Aorta (tissue), 5 donors: ENCODE measurements at regions not wholly inside any gene's neighbourhood (a gene's known extent, or its start where the extent isn't known, plus 50 kb on each side); places are given as distances from the start of the nearest gene placed in this dataset.
"Not testable (repeated sequence)": the region's sequence is repeated elsewhere in the genome, so short reads cannot be mapped to it uniquely, and the experiment has no call there.

Source experiments
- ATAC-seq: fragments of 200-7000 bp; cut with Tn5 transposase; one replicate; pipeline ENCODE4 v1.9.1; 2022; ENCODE audit warnings: moderate library complexity; ENCODE audit not compliant: low FRiP score
- DNase-seq, 2 donors: peaks; one replicate each; pipeline ENCODE4 v3.0.0-alpha.2; 2020
- H3K27ac ChIP-seq, 2 donors: one replicate each; pipeline ENCODE4 v1.5.1; 2013; ENCODE audit warnings: low read length in 2 of 2, mild to moderate bottlenecking in 2 of 2, moderate library complexity in 2 of 2, control low read depth in 1 of 2, inconsistent platforms in 1 of 2, low read depth in 1 of 2
- H3K27me3 ChIP-seq, 2 donors: one replicate each; pipeline ENCODE4 v1.6.1; 2013; ENCODE audit warnings: control low read depth in 1 of 2, low read length in 1 of 2, mild to moderate bottlenecking in 1 of 2, moderate library complexity in 1 of 2; ENCODE audit not compliant: insufficient read depth in 2 of 2, control insufficient read depth in 1 of 2
- H3K36me3 ChIP-seq, 2 donors: one replicate each; pipeline ENCODE4 v1.6.1; 2013; ENCODE audit warnings: control low read depth in 1 of 2, low read length in 1 of 2, mild to moderate bottlenecking in 1 of 2; ENCODE audit not compliant: insufficient read depth in 2 of 2, control insufficient read depth in 1 of 2
- H3K4me1 ChIP-seq, 2 donors: one replicate each; pipeline ENCODE4 v1.6.1; 2013; ENCODE audit warnings: low read length in 2 of 2, control low read depth in 1 of 2, mild to moderate bottlenecking in 1 of 2, moderate library complexity in 1 of 2; ENCODE audit not compliant: insufficient read depth in 2 of 2, control insufficient read depth in 1 of 2
- H3K4me3 ChIP-seq, 2 donors: one replicate each; pipeline ENCODE4 v1.5.1; 2013; ENCODE audit warnings: low read length in 2 of 2, control low read depth in 1 of 2, mild to moderate bottlenecking in 1 of 2
- H3K9me3 ChIP-seq: one replicate; pipeline ENCODE4 v1.6.1; 2013; ENCODE audit warnings: mild to moderate bottlenecking, low read length; ENCODE audit not compliant: control insufficient read depth
- WGBS, 2 donors: extraction: QIAGEN DNeasy Blood & Tissue Kit; methylation state at CpG; one replicate each; pipeline ENCODE4 v1.1.7; 2013; 5-methylcytosine and 5-hydroxymethylcytosine counted together
- intact Hi-C, 2 donors: fragments of 100-400 bp; cut with DNase I; formaldehyde crosslinking; loops; one replicate each; pipeline versions ENCODE4 v1.14.2 to v1.15.0; 2022
- donor health status: healthy with polysubstance abuse.
- donor health status: Bipolar disorder and iron deficiency.
- donor health status: DM: no; HTN: no; CAD: no.
- donor health status: DM: no; HTN: no; CAD: no.
- donor health status: DM: yes; HTN: yes; CAD: no.

DNA sequence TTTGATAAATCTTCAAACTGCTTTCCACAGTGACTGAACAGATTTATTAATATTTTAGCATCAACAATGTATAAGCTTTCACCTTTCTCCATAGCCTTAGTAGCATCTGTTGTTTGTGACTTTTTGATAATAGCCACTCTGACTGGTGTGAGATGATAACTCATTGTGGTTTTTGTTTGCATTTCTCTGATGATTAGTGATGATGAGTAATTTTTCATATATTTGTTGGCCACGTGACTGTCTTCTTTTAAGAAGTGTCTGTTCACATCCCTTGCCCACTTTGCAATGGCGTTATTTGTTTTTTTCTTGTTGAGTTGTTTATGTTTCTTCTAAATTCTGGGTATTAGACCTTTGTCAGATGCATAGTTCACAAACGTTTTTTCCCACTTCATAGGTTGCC is 952.9 kb downstream of the TRIB2 start:
- H3K27me3 ChIP-seq = no peaks in the 10 kb centered on the region
- WGBS, 2 donors = 48 to 51% methylated on average over 3 of the region's 3 CpGs
- H3K4me1 ChIP-seq = no peaks in the 10 kb centered on the region
- H3K27ac ChIP-seq = no peak overlapping the region
- DNase-seq = no peak
- H3K36me3 ChIP-seq = no peaks in the 10 kb centered on the region
- no peak overlapping the region for H3K4me3 ChIP-seq
- intact Hi-C loops = no loop called here
- H3K9me3 ChIP-seq = no peaks in the 10 kb centered on the region
- ATAC-seq = no peak

GRCh38 chr2:13673821-13674220 is 957.1 kb downstream of the TRIB2 start:
- ATAC-seq, H3K4me3 ChIP-seq, H3K36me3 ChIP-seq, H3K9me3 ChIP-seq, H3K27me3 ChIP-seq, H3K4me1 ChIP-seq, H3K27ac ChIP-seq, intact Hi-C loops, DNase-seq: not testable (repeated sequence)

DNA sequence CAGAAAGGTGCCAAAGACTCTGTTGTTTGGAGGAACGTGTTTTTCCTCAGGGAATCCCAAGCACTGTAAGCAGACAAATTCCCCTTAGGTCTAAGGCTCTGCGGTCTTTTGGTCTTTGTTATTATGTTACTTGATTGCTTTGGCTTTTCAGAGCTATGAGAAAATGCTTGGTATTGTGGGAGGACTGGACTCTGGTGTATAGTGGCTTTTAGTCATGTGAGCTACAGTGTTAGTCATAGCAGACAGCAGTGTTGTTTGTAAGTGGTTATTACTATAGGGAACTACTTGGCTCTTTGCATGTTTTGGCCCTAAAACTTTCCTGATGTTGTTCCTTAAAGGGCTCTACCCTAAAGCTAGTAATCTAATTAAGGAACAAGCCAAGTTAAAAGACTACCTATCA is 956.2 kb upstream of the LRATD1 start:
- no peaks in the 10 kb centered on the region for H3K4me1 ChIP-seq
- intact Hi-C loops = no loop called here
- ATAC-seq = no peak
- H3K27ac ChIP-seq = no peak overlapping the region
- no peak overlapping the region for H3K4me3 ChIP-seq
- DNase-seq = no peak
- no peaks in the 10 kb centered on the region for H3K27me3 ChIP-seq
- H3K9me3 ChIP-seq = no peaks in the 10 kb centered on the region
- WGBS, 2 donors = 72 to 80% methylated on average over 2 of the region's 2 CpGs
- H3K36me3 ChIP-seq = no peaks in the 10 kb centered on the region

DNA sequence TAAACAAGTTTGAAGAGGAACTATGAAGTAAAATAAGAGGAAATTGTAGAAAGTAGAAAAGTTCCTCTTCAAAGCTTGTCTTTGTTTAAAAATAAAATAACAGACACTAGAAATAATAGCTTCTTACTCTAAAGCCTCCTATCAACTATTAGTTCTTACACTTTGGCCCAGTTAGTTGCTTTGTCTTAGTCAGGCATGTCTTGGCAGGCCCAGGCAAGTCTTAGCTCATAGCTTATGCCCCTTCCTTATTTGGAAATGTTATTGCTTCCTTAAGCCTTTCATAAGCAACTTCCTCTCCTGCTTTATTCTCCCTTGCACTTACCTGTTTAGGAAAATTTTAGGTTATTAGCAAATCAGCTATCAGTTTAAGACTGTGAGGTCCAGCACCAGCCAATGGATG is 950.6 kb upstream of the LRATD1 start:
- Histone ChIP-seq H3K27me3 (no peaks in the 10 kb centered on the region), H3K4me3 (no peak overlapping the region), H3K9me3 (no peaks in the 10 kb centered on the region), H3K4me1 (no peaks in the 10 kb centered on the region), H3K36me3 (no peaks in the 10 kb centered on the region), H3K27ac (no peak overlapping the region)
- DNase-seq (no peak), ATAC-seq (no peak)
- intact Hi-C loops = no loop called here

DNA sequence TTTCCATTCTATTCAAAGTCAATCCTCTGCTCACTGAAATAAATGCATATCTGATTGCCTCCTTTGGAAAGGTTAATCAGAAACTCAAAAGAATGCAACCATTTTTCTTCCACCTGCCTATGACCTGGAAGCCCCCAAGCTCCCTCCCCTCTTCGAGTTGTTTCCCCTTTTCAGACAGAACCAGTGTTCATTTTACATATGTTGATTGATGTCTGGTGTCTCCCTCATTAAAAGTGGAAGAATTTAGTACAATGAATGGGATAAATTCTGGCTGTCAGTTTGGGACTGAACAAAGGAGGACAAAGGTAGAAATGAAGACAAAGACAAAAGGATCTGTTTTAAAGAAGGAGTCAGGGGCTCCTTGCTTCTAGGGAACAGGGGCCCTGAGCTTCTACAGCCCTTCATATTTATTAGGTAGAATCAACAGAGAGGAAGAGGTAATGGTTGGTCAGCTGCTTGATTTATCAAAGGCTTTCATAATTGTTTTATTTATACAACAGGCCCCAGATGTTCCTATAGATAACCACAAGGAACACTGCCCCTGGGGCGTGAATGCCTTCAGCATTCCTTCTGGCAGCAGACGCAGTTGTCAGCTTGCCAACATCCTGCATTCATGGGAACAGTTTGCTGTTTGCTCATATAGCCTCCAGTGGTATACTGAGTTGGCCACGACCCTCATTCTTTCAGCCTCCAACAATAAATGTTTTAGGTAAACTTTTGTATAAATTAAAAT is 949.8 kb upstream of the LRATD1 start:
- intact Hi-C loops = no loop called here
- WGBS, 2 donors = 23 to 32% methylated on average over 4 of the region's 4 CpGs

DNA sequence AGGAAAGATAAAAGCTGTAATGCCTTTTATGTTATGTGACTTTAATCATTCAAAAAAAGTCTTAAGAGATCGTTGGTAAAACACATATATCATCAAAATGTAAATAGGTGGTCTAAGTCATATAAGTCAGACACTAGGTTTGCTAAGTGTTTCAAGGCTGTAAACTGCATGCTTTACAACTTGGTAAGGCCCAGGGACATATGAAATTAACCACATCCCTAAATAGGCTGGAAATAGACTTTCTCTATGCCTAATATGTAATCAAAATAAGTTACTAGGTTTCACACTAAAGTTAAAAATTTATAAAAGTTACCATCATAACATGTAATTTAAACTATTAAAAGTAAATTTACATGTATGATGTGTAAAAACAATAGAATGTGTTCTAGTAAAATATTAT is 946.3 kb upstream of the LRATD1 start:
- DNase-seq (no peak), ATAC-seq (no peak)
- 70 to 81% methylated on average over 1 of the region's 1 CpG for WGBS, 2 donors
- Histone ChIP-seq H3K4me3 (no peak overlapping the region), H3K27me3 (no peaks in the 10 kb centered on the region), H3K36me3 (no peaks in the 10 kb centered on the region), H3K9me3 (no peaks in the 10 kb centered on the region), H3K27ac (no peak overlapping the region), H3K4me1 (no peaks in the 10 kb centered on the region)
- intact Hi-C loops = no loop called here

More for the DNA sequence above, 949.8 kb upstream of the LRATD1 start:
- Histone ChIP-seq H3K4me1 (no peaks in the 10 kb centered on the region), H3K27me3 (no peaks in the 10 kb centered on the region), H3K36me3 (no peaks in the 10 kb centered on the region), H3K9me3 (no peaks in the 10 kb centered on the region), H3K27ac (no peak overlapping the region), H3K4me3 (no peak overlapping the region)
- DNase-seq = no peak
- no peak for ATAC-seq

DNA sequence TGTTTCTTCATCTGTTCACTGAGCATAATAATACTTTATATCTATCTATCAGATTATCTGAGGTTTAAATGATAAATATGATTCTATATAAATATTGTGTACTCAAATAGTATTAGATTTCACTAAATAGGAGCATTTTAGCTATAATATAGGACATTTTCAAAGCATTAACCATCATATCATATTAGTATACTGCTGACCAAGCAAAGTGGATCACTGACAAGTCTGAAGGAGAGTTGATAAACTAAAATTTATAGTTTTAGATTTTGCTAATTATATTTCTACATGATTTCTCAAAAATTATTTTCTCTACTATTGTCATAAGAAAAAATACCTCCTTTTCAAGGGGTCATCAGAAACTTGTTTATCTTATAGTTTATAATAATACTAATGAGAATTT is 937.8 kb upstream of the LRATD1 start:
- H3K27ac ChIP-seq = no peak overlapping the region
- ATAC-seq (no peak), DNase-seq (no peak)
- H3K4me1 ChIP-seq = no peaks in the 10 kb centered on the region
- no peaks in the 10 kb centered on the region for H3K27me3 ChIP-seq
- H3K4me3 ChIP-seq = no peak overlapping the region
- no peaks in the 10 kb centered on the region for H3K36me3 ChIP-seq
- no peaks in the 10 kb centered on the region for H3K9me3 ChIP-seq
- intact Hi-C loops = no loop called here

DNA sequence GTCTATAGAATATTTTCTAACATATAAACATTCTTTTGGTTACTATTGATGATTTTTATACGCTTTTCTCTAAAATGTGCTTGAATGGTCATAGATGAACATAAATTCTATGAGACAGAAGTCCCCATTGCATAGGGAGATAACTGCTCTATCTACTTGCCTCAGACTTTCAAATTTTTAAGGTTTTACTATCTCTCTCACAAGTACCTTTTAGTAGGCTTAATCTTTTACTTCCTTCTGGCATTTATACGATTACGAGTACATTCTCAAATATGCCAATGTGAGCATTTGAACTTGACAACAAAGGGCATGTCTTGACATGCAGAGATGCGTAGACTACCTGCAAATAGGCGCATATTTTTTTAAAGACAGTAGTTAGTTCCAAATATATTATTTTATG is 935.9 kb upstream of the LRATD1 start:
- Histone ChIP-seq H3K4me3 (no peak overlapping the region), H3K36me3 (no peaks in the 10 kb centered on the region), H3K27me3 (no peaks in the 10 kb centered on the region), H3K27ac (no peak overlapping the region), H3K4me1 (no peaks in the 10 kb centered on the region), H3K9me3 (no peaks in the 10 kb centered on the region)
- intact Hi-C loops = no loop called here
- DNase-seq (no peak), ATAC-seq (no peak)
- WGBS, 2 donors = 83 to 88% methylated on average over 5 of the region's 5 CpGs

GRCh38 chr2:13698847-13699246 is 933.7 kb upstream of the LRATD1 start:
- Histone ChIP-seq H3K36me3 (no peaks in the 10 kb centered on the region), H3K27ac (no peak overlapping the region), H3K4me1 (no peaks in the 10 kb centered on the region), H3K27me3 (no peaks in the 10 kb centered on the region), H3K4me3 (no peak overlapping the region), H3K9me3 (no peaks in the 10 kb centered on the region)
- ATAC-seq (no peak), DNase-seq (no peak)
- intact Hi-C loops = no loop called here
- WGBS, 2 donors = 8 to 36% methylated on average over 1 of the region's 1 CpG
